NCI-H460 (cell line): ENCODE measurements at regions not wholly inside any gene's neighbourhood (a gene's known extent, or its start where the extent isn't known, plus 50 kb on each side); places are given as distances from the start of the nearest gene placed in this dataset.
"Not testable (repeated sequence)": the region's sequence is repeated elsewhere in the genome, so short reads cannot be mapped to it uniquely, and the experiment has no call there.

Experiments
- DNase-seq: peaks from one replicate; pipeline ENCODE4 v3.0.0-alpha.2; 2016; ENCODE audit warnings: low read depth; ENCODE audit errors: extremely low read depth

- not testable (repeated sequence) for DNase-seq
Observed at GRCh38 chr20:5453745-5454144, 137.0 kb upstream of the PROKR2 start.

GRCh38 chr20:5453316-5453715 lies 136.6 kb upstream of the PROKR2 start:
- DNase-seq = not testable (repeated sequence)

- DNase-seq = not testable (repeated sequence)
Observed at GRCh38 chr20:5452691-5453090, 135.9 kb upstream of the PROKR2 start.

- DNase-seq = not testable (repeated sequence)
Observed at GRCh38 chr20:5452286-5452685, 135.5 kb upstream of the PROKR2 start.

- DNase-seq = no peak
Observed at GRCh38 chr20:5451643-5452210, 135.0 kb upstream of the PROKR2 start.

- DNase-seq = peak; percentile 54
Observed at GRCh38 chr20:5448449-5449118, 131.8 kb upstream of the PROKR2 start.

- DNase-seq = no peak
Observed at GRCh38 chr20:5447188-5447587, 130.4 kb upstream of the PROKR2 start.

GRCh38 chr20:5445611-5446010 lies 128.9 kb upstream of the PROKR2 start:
- DNase-seq = no peak

- no peak for DNase-seq
Observed at GRCh38 chr20:5442101-5442500, 125.3 kb upstream of the PROKR2 start.

- no peak for DNase-seq
Observed at GRCh38 chr20:5434116-5434515, 117.4 kb upstream of the PROKR2 start.

GRCh38 chr20:5433352-5433751 lies 116.6 kb upstream of the PROKR2 start:
- no peak for DNase-seq

- DNase-seq = no peak
Observed at GRCh38 chr20:5432030-5432429, 115.3 kb upstream of the PROKR2 start.

GRCh38 chr20:5430670-5431069 lies 113.9 kb upstream of the PROKR2 start:
- no peak for DNase-seq

- no peak for DNase-seq
Observed at GRCh38 chr20:5426026-5426425, 109.3 kb upstream of the PROKR2 start.

GRCh38 chr20:5416086-5416485 lies 99.3 kb upstream of the PROKR2 start:
- DNase-seq = no peak

GRCh38 chr20:5413394-5413793 lies 96.6 kb upstream of the PROKR2 start:
- no peak for DNase-seq

GRCh38 chr20:5410470-5410869 lies 93.7 kb upstream of the PROKR2 start:
- no peak for DNase-seq

- peak; percentile 23 for DNase-seq
Observed at GRCh38 chr20:5402903-5403531, 86.3 kb upstream of the PROKR2 start.

GRCh38 chr20:5401277-5401875 lies 84.6 kb upstream of the PROKR2 start:
- DNase-seq = no peak

- DNase-seq = peak; percentile 22
Observed at GRCh38 chr20:5400164-5400762, 83.5 kb upstream of the PROKR2 start.

- no peak for DNase-seq
Observed at GRCh38 chr20:5397393-5397792, 80.6 kb upstream of the PROKR2 start.
